ENCODE measurements at regions not wholly inside any gene's neighbourhood (a gene's known extent, or its start where the extent isn't known, plus 50 kb on each side); places are given as distances from the start of the nearest gene placed in this dataset.

GRCh38 chr2:236915726-236916125 lies 170.0 kb upstream of the COPS8 start:
- TF ChIP-seq SPI1 (IDR thresholded peaks at IDR 0.05; ENCODE audit: low read depth, low read length), result no peak
- no peak for TF ChIP-seq POLR2A (IDR thresholded peaks at IDR 0.05; ENCODE audit: low read depth, low read length)
- no peak for TF ChIP-seq PAX5 (IDR thresholded peaks at IDR 0.05; ENCODE audit: insufficient read depth, low read length, severe bottlenecking)
- no peak for TF ChIP-seq POLR2AphosphoS5 (IDR thresholded peaks at IDR 0.05; ENCODE audit: low read depth, low read length)
